ENCODE measurements at regions not wholly inside any gene's neighbourhood (a gene's known extent, or its start where the extent isn't known, plus 50 kb on each side); places are given as distances from the start of the nearest gene placed in this dataset.
A peak's percentile ranks its signal among the peaks of the same experiment; 100 is the strongest.
"Not testable (repeated sequence)": the region's sequence is repeated elsewhere in the genome, so short reads cannot be mapped to it uniquely, and the experiment has no call there.

GRCh38 chr10:11403646-11404045 is 207.8 kb downstream of the USP6NL start:
- not testable (repeated sequence) for DNase-seq (ENCODE audit: low read depth in 1 of 2, low spot score in 1 of 2)

GRCh38 chr10:11403116-11403515 is 208.3 kb downstream of the USP6NL start:
- DNase-seq (ENCODE audit: low read depth in 1 of 2, low spot score in 1 of 2), result peak; percentile 14 to 32

- no peak for DNase-seq (ENCODE audit: low read depth in 1 of 2, low spot score in 1 of 2)
Measured at GRCh38 chr10:11402392-11402791, 209.1 kb downstream of the USP6NL start.

- DNase-seq (ENCODE audit: low read depth in 1 of 2, low spot score in 1 of 2), result no peak
Measured at GRCh38 chr10:11401264-11402235, 209.9 kb downstream of the USP6NL start.

- DNase-seq (ENCODE audit: low read depth in 1 of 2, low spot score in 1 of 2), result no peak
Measured at GRCh38 chr10:11397980-11398580, 213.4 kb downstream of the USP6NL start.

- DNase-seq (ENCODE audit: low read depth in 1 of 2, low spot score in 1 of 2), result no peak
Measured at GRCh38 chr10:11397077-11397965, 214.1 kb downstream of the USP6NL start.

GRCh38 chr10:11396311-11396955 is 215.0 kb downstream of the USP6NL start:
- no peak for DNase-seq (ENCODE audit: low read depth in 1 of 2, low spot score in 1 of 2)

GRCh38 chr10:11395581-11396310 is 215.7 kb downstream of the USP6NL start:
- no peak for DNase-seq (ENCODE audit: low read depth in 1 of 2, low spot score in 1 of 2)

GRCh38 chr10:11395161-11395560 is 216.3 kb downstream of the USP6NL start:
- DNase-seq (ENCODE audit: low read depth in 1 of 2, low spot score in 1 of 2), result no peak

GRCh38 chr10:11393858-11394257 is 217.6 kb downstream of the USP6NL start:
- DNase-seq (ENCODE audit: low read depth in 1 of 2, low spot score in 1 of 2), result no peak

GRCh38 chr10:11392776-11393175 is 218.7 kb downstream of the USP6NL start:
- no peak for DNase-seq (ENCODE audit: low read depth in 1 of 2, low spot score in 1 of 2)

GRCh38 chr10:11388996-11389395 is 222.5 kb downstream of the USP6NL start:
- DNase-seq (ENCODE audit: low read depth in 1 of 2, low spot score in 1 of 2), result no peak

- no peak for DNase-seq (ENCODE audit: low read depth in 1 of 2, low spot score in 1 of 2)
Measured at GRCh38 chr10:11387551-11388222, 223.8 kb downstream of the USP6NL start.

GRCh38 chr10:11387044-11387443 is 224.4 kb downstream of the USP6NL start:
- DNase-seq (ENCODE audit: low read depth in 1 of 2, low spot score in 1 of 2), result no peak
